H54 (cell line): ENCODE measurements at regions not wholly inside any gene's neighbourhood (a gene's known extent, or its start where the extent isn't known, plus 50 kb on each side); places are given as distances from the start of the nearest gene placed in this dataset.
A peak's percentile ranks its signal among the peaks of the same experiment; 100 is the strongest.
"Not testable (repeated sequence)": the region's sequence is repeated elsewhere in the genome, so short reads cannot be mapped to it uniquely, and the experiment has no call there.

ENCODE experiments used
- DNase-seq: peaks from one replicate; pipeline ENCODE4 v3.0.0; 2011; ENCODE audit warnings: low spot score, mixed read lengths; ENCODE audit not compliant: insufficient read length
- FAIRE-seq: peaks from 3 replicates; lab custom pipeline; 2011; peaks lifted over from hg19 to GRCh38; lab: Jason Lieb, UNC
- POLR2A ChIP-seq: IDR thresholded peaks from 2 replicates; pipeline ENCODE4 v1.6.1; 2011; ENCODE audit warnings: low read depth, mild to moderate bottlenecking, low read length

GRCh38 chr4:133372699-133373098 is 223.6 kb downstream of the PCDH10 start:
- FAIRE-seq (no peak), DNase-seq (no peak)
- TF ChIP-seq POLR2A = no peak

- DNase-seq = no peak
- no peak for TF ChIP-seq POLR2A
- no peak for FAIRE-seq
Observed at GRCh38 chr4:133355633-133356032, 206.5 kb downstream of the PCDH10 start.

DNA sequence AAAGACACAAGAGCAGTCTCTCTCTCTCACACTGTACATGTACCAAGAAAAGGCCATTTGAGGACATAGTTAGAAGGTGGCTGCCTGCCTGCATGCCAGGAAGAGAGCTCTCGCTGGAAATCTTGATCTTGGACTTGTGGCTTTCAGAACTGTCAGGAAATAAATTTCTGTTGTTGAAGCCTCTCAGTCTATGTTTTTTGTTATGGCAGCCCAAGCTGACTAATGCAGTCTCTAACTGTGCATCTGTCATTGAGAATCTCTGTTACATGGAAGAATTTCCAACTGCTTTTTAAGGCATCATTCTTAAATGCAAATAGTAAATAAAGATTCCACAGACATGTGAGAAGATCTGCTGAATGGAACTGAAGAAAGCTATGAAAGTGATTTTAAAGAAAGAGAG is 198.3 kb downstream of the PCDH10 start:
- FAIRE-seq (no peak), DNase-seq (no peak)
- no peak for TF ChIP-seq POLR2A

DNA sequence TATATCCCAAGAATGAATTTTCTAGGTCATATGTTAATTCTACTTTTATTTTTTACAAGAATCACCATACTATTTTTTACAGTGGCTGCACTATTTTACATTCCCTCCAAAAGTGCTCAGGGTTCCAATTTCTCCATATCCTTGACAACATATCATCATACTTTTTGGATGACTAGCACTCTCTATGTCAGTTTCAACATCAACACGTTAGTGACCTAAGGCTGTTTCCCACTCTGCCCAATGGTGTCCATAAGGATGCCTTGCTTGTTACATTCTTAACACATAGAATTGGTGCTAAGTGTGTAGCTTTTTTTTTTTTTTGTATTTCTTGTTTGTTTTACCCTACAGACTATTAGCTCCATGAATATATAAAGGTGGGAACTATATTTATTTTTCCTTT is 175.4 kb downstream of the PCDH10 start:
- no peak for TF ChIP-seq POLR2A
- DNase-seq (no peak), FAIRE-seq (no peak)

GRCh38 chr4:133323670-133324069 is 174.6 kb downstream of the PCDH10 start:
- FAIRE-seq (no peak), DNase-seq (no peak)
- no peak for TF ChIP-seq POLR2A

GRCh38 chr4:133320576-133321170 is 171.6 kb downstream of the PCDH10 start:
- peak; percentile 6 for DNase-seq
- TF ChIP-seq POLR2A = no peak
- FAIRE-seq = no peak

- DNase-seq = no peak
- peak; percentile 11 for FAIRE-seq
- no peak for TF ChIP-seq POLR2A
Observed at GRCh38 chr4:133316909-133317308, 167.8 kb downstream of the PCDH10 start.

DNA sequence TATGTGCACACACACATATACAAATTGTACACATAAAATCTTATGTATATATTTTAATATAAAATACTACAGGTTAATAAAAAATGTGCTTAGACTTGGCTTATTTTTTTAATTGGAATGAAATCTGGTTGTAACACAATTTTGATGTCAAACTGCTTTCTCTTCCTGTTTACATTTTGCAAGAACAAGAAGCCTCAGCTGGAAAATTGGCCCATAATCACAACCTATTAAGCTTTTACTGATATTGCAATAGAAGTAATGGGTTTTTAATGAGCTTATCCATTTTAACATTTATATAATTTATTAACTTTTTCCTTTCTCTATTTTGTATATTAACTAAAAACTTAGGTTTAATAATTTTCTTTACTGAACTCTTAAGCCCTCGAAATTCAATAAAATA is 165.9 kb downstream of the PCDH10 start:
- FAIRE-seq (no peak), DNase-seq (no peak)
- TF ChIP-seq POLR2A = no peak

DNA sequence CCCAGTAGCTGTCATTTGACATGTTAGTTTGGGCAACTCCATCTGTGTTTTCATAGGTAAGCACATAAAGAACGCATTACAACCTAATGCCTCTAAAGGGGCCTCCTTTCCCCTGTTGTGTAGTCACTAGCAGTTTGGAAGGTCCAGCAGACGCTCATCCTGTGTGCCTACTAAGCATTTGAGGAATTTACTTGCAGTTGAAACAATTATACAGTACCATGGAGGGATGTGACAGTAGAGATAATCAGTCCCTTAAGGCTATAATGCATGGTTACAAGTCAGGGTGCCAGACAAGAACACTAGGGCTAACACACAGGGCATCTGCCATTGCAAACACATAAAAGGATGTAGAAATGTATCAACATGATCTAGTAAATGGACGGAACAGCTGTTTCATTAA is 138.3 kb downstream of the PCDH10 start:
- TF ChIP-seq POLR2A = no peak
- DNase-seq (no peak), FAIRE-seq (no peak)

- no peak for FAIRE-seq
Observed at GRCh38 chr4:133278591-133278990, 129.5 kb downstream of the PCDH10 start.

DNA sequence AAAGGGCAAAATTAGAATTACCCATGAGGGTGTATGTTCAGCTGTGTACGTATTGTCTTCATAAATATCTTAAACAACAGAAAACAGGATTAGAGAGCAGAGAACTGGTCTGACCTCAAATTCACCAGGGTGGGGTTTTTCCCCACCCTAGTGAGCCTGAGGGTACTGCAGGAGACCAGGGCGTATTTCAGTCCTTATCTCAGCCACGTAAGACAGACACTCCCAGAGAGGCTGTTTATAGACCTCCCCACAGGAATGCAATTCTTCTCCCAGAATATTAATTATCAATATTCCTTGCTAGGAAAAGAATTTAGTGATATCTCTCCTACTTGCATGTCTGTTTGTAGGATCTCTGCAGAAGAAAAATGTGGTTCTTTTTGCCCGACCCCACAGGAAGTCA is 128.8 kb downstream of the PCDH10 start:
- not testable (repeated sequence) for FAIRE-seq, DNase-seq

More at GRCh38 chr4:133278591-133278990, 129.5 kb downstream of the PCDH10 start:
- no peak for TF ChIP-seq POLR2A
- no peak for DNase-seq

GRCh38 chr4:133275246-133275645 is 126.2 kb downstream of the PCDH10 start:
- TF ChIP-seq POLR2A = no peak
- DNase-seq (no peak), FAIRE-seq (no peak)

- FAIRE-seq (no peak), DNase-seq (no peak)
- TF ChIP-seq POLR2A = no peak
Observed at GRCh38 chr4:133273401-133273800, 124.3 kb downstream of the PCDH10 start.

GRCh38 chr4:133270021-133270570 is 121.0 kb downstream of the PCDH10 start:
- FAIRE-seq (no peak), DNase-seq (no peak)
- no peak for TF ChIP-seq POLR2A

GRCh38 chr4:133268205-133268604 is 119.1 kb downstream of the PCDH10 start:
- FAIRE-seq (no peak), DNase-seq (no peak)
- no peak for TF ChIP-seq POLR2A

- FAIRE-seq, DNase-seq: not testable (repeated sequence)
Observed at GRCh38 chr4:133267506-133267905, 118.4 kb downstream of the PCDH10 start.

- not testable (repeated sequence) for FAIRE-seq, DNase-seq
Observed at GRCh38 chr4:133266966-133267365, 117.9 kb downstream of the PCDH10 start.

DNA sequence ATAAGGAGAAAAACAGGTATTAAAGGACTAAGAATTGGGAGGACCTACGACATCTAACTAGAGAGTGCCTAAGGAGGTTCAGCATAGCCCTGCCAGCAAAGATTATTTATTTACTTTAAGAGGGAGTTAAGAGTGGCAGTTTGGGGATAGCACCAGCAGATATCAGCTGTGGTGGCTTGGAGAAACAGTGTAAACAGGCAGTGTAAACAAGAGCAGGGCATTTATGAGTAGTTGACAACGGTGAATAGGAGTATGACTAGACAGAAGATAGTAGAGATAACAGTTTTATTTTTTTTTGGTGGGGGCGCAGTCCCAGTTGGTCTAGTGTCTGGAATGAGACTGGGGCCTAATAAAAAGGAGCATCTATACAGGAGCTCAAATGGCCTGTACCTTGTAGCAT is 115.2 kb downstream of the PCDH10 start:
- DNase-seq = not testable (repeated sequence)

More for the DNA sequence above, 115.2 kb downstream of the PCDH10 start:
- not testable (repeated sequence) for FAIRE-seq
